Brain microvascular endothelial cell (primary cell): ENCODE measurements at regions not wholly inside any gene's neighbourhood (a gene's known extent, or its start where the extent isn't known, plus 50 kb on each side); places are given as distances from the start of the nearest gene placed in this dataset.
A peak's percentile ranks its signal among the peaks of the same experiment; 100 is the strongest.

Source experiments
- DNase-seq: peaks from one replicate; pipeline ENCODE4 v3.0.0-alpha.2; 2020
- H3K27ac ChIP-seq: fragments of 250-450 bp; sonication (Bioruptor Pico); 2 replicates; pipeline ENCODE4 v1.5.1; 2020; ENCODE audit warnings: mild to moderate bottlenecking, moderate library complexity
- H3K27me3 ChIP-seq: fragments of 250-450 bp; sonication (Bioruptor Pico); replicated peaks from 2 replicates; pipeline ENCODE4 v1.5.1; 2020; ENCODE audit warnings: mild to moderate bottlenecking
- H3K36me3 ChIP-seq: fragments of 250-450 bp; sonication (Bioruptor Pico); replicated peaks from 2 replicates; pipeline ENCODE4 v1.5.1; 2020; ENCODE audit warnings: mild to moderate bottlenecking
- H3K4me3 ChIP-seq: 2 replicates; pipeline ENCODE4 v1.5.1; 2011; ENCODE audit warnings: low read depth, mild to moderate bottlenecking, control low read depth, low read length, moderate library complexity
- in situ Hi-C: cut with HindIII; loops from 2 replicates; pipeline ENCODE4 v1.10.0; 2017; ENCODE audit warnings: low sequenced_read_pairs, low pct_ligation_motif_present
- TF ChIP-seq, protein P1 (sequence below): IDR thresholded peaks from 2 replicates; pipeline ENCODE4 v1.5.1; 2011; ENCODE audit warnings: low read depth, mild to moderate bottlenecking, moderate library complexity, low read length, control low read depth, inconsistent platforms; ENCODE audit errors: missing control alignments

DNA sequence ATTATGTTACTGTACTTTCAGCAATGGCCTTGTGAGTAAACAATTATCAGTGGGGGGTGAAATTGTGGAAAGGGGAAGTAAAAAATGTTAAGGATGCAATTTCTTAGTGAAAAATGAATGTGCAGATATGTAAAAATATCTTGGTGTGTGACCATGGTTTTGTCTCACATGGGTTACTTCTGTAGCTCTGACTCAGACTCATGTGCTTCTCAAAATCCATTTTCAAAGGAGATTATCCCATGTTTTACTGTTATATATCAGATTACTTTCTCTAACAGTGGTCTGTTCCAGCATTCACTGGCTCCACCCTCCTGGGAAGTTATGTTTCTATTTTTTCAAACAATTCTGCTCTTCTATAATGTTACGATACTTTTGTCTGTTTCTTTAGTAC, 298.2 kb upstream of the COL3A1 start:
- H3K36me3 ChIP-seq = no peaks in the 10 kb centered on the region
- in situ Hi-C loops = no loop called here
- no peak overlapping the region for H3K4me3 ChIP-seq
- peak overlapping the region; percentile 84 for H3K27ac ChIP-seq
- TF ChIP-seq, protein P1, sequence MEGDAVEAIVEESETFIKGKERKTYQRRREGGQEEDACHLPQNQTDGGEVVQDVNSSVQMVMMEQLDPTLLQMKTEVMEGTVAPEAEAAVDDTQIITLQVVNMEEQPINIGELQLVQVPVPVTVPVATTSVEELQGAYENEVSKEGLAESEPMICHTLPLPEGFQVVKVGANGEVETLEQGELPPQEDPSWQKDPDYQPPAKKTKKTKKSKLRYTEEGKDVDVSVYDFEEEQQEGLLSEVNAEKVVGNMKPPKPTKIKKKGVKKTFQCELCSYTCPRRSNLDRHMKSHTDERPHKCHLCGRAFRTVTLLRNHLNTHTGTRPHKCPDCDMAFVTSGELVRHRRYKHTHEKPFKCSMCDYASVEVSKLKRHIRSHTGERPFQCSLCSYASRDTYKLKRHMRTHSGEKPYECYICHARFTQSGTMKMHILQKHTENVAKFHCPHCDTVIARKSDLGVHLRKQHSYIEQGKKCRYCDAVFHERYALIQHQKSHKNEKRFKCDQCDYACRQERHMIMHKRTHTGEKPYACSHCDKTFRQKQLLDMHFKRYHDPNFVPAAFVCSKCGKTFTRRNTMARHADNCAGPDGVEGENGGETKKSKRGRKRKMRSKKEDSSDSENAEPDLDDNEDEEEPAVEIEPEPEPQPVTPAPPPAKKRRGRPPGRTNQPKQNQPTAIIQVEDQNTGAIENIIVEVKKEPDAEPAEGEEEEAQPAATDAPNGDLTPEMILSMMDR = no peak
- peak; percentile 27 for DNase-seq
- no peaks in the 10 kb centered on the region for H3K27me3 ChIP-seq

DNA sequence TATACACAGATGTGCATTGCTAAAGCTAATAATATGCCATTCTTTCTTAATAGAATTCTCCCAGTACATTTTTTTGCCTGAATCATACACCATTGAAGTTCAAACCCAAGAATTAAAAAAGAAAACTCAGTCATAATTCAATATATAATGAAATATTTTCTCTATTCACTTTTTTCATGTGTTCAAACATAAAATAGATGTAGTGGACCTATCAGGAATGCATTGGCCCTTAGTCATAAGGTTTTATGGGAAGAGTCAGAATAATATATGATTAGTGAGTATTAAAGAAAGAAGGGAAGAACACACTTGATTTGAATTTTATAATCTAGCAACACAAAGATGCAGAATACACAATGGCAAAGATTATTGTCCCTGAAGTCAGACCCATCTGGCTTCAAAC, 297.0 kb upstream of the COL3A1 start:
- DNase-seq = no peak
- Histone ChIP-seq H3K27ac (no peak overlapping the region), H3K27me3 (no peaks in the 10 kb centered on the region), H3K36me3 (no peaks in the 10 kb centered on the region), H3K4me3 (no peak overlapping the region)
- TF ChIP-seq, protein P1 = no peak
- in situ Hi-C loops = no loop called here

DNA sequence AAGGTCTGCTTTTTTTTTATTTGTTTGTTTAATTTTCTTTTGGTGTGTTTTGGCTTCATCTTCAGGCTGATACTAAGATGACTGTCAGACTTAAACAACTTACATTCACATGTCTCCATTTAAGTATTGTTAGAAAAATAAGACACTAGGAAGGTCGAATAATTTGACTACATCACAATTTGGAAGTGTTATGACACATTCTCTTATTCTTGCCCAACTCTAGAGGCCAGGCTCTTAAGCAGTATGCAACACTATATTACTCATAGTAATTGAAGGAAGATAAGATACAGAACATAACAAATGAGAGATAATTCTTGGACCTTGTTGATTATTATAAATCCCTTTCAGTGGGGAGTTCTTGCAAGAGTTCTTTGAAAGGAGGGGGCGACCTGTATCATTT, 295.3 kb upstream of the COL3A1 start:
- no peak overlapping the region for H3K27ac ChIP-seq
- TF ChIP-seq, protein P1 = no peak
- H3K4me3 ChIP-seq = no peak overlapping the region
- H3K27me3 ChIP-seq = no peaks in the 10 kb centered on the region
- DNase-seq = peak; percentile 47
- in situ Hi-C loops = no loop called here
- no peaks in the 10 kb centered on the region for H3K36me3 ChIP-seq

DNA sequence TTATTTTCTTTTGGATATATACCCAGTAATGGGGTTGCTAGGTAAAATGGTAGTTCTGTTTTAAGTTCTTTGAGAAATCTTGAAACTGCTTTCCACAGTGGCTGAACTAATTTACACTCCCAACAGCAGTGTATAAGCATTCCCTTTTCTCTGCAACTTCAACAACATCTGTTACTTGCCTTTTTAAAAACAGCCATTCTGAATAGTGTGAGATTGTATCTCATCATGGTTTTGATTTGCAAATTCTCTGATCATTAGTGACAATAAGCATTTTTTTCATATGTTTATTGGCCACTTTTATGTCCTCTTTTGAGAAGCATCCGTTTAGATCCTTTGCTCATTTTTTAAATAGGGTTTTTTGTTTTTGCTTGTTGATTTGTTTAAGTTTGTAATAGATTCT, 291.3 kb upstream of the COL3A1 start:
- H3K4me3 ChIP-seq = no peak overlapping the region
- in situ Hi-C loops = no loop called here
- H3K36me3 ChIP-seq = no peaks in the 10 kb centered on the region
- no peaks in the 10 kb centered on the region for H3K27me3 ChIP-seq
- DNase-seq = no peak
- H3K27ac ChIP-seq = no peak overlapping the region
- TF ChIP-seq, protein P1 = no peak

DNA sequence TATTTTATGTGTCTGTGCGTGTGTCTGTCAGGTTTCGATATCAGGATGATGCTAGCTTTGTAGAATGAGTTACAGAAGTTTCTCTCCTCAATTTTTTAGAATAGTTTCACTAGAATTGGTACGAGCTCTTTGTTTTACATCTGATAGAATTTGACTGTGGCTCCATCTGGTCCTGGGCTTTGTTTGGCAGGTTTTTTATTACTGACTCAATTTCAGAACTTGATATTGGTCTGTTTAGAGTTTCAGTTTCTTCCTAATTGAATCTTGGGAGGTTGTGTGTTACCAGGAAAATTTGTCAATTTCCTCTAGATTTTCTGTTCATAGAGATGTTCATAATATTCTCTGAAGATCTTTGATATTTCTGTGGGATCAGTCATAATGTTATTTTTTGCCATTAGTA, 289.4 kb upstream of the COL3A1 start:
- TF ChIP-seq, protein P1 = no peak
- in situ Hi-C loops = no loop called here
- Histone ChIP-seq H3K27me3 (no peaks in the 10 kb centered on the region), H3K4me3 (no peak overlapping the region), H3K36me3 (no peaks in the 10 kb centered on the region), H3K27ac (no peak overlapping the region)
- DNase-seq = no peak

DNA sequence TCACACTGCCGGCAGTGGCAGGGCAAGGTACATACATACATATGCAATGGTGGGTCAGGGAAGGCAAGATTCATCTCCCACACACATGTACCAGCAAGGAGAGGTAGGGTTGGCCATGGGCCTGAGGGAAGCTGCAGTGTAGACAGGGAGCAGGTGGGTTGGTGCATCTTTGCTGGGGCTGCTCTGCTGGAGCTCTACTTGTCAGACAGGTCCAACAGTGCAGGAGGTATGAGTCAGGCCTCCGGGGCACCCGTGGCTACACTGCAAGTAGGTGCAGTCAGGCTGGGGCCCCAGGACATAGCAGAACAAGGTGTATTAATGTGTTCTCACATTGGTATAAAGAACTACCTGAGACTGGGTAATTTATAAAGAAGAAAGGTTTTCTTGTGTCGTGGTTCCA, 281.1 kb upstream of the COL3A1 start:
- in situ Hi-C loops = no loop called here
- no peaks in the 10 kb centered on the region for H3K36me3 ChIP-seq
- no peak overlapping the region for H3K4me3 ChIP-seq
- H3K27me3 ChIP-seq = no peaks in the 10 kb centered on the region
- no peak overlapping the region for H3K27ac ChIP-seq
- TF ChIP-seq, protein P1 = no peak
- DNase-seq = no peak
